HUES6 (cell line): ENCODE measurements at regions not wholly inside any gene's neighbourhood (a gene's known extent, or its start where the extent isn't known, plus 50 kb on each side); places are given as distances from the start of the nearest gene placed in this dataset.
"Not testable (repeated sequence)": the region's sequence is repeated elsewhere in the genome, so short reads cannot be mapped to it uniquely, and the experiment has no call there.

ENCODE experiments used
- H3K27ac ChIP-seq: 2 replicates; pipeline ENCODE4 v1.7.0; 2013; ENCODE audit warnings: low read depth, mild to moderate bottlenecking, low read length, inconsistent platforms
- H3K27me3 ChIP-seq: 2 replicates; pipeline ENCODE4 v1.6.1; 2013; ENCODE audit warnings: low read length; ENCODE audit not compliant: control insufficient read depth, insufficient read depth
- H3K36me3 ChIP-seq: 2 replicates; pipeline ENCODE4 v1.6.1; 2013; ENCODE audit warnings: low read length; ENCODE audit not compliant: control insufficient read depth, insufficient read depth
- H3K4me1 ChIP-seq: 2 replicates; pipeline ENCODE4 v1.6.1; 2013; ENCODE audit warnings: low read length; ENCODE audit not compliant: control insufficient read depth, insufficient read depth
- H3K4me3 ChIP-seq: 2 replicates; pipeline ENCODE4 v1.5.1; 2013; ENCODE audit warnings: low read depth, low read length
- H3K9ac ChIP-seq: one replicate; pipeline ENCODE4 v1.6.1; 2013; ENCODE audit warnings: mild to moderate bottlenecking, low read length
- H3K9me3 ChIP-seq: 2 replicates; pipeline ENCODE4 v1.6.1; 2013; ENCODE audit warnings: low read depth, low read length; ENCODE audit not compliant: control insufficient read depth, insufficient read depth

DNA sequence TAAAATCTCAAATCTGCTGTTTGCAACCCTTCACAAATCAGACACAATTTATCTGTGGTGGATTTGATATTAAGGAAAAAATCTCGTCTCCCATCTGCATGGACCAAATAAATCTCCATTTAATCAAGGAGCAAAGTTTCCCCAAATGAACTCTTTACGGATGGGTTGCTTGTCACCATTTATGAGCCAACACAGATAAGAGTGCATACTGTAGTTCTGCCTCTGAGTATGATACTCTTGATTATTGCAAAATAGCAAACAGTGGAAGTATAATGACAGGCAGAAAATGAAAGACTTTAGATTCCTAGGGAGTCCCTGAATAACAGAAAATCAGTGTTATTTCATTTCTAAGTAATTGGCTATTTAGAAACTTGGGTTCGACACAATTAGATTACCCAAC, 1395.9 kb downstream of the FAM181B start:
- Histone ChIP-seq H3K4me1 (no peaks in the 10 kb centered on the region), H3K9me3 (no peaks in the 10 kb centered on the region), H3K27me3 (no peaks in the 10 kb centered on the region), H3K9ac (no peak overlapping the region), H3K4me3 (no peak overlapping the region), H3K27ac (no peak overlapping the region), H3K36me3 (no peaks in the 10 kb centered on the region)

DNA sequence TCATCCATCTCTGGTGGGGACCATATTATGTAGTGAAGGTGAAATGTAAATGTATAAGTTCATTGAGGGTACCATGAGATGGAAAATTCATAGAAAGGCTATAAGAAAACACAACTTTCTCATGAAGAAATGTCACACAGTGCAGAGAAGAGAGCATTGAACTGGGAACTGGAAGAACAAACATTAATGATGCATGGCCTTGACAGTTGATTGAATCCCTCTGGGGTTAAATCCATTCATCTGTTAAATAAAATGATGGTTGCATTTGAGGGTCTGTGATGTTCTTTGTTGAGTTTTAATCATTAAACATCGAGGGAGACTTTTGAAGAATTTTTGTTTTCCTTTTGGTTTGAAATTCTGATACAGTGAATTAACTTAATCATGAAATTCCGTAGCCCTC, 1401.4 kb downstream of the FAM181B start:
- no peaks in the 10 kb centered on the region for H3K27me3 ChIP-seq
- no peaks in the 10 kb centered on the region for H3K36me3 ChIP-seq
- H3K9ac ChIP-seq: no peak overlapping the region
- no peaks in the 10 kb centered on the region for H3K4me1 ChIP-seq
- no peak overlapping the region for H3K27ac ChIP-seq
- H3K9me3 ChIP-seq: no peaks in the 10 kb centered on the region
- no peak overlapping the region for H3K4me3 ChIP-seq

- Histone ChIP-seq H3K9ac (no peak overlapping the region), H3K36me3 (no peaks in the 10 kb centered on the region), H3K27me3 (no peaks in the 10 kb centered on the region), H3K27ac (no peak overlapping the region), H3K4me1 (no peaks in the 10 kb centered on the region), H3K4me3 (no peak overlapping the region), H3K9me3 (no peaks in the 10 kb centered on the region)
These were observed 1401.9 kb downstream of the FAM181B start for GRCh38 chr11:81331611-81332235.

DNA sequence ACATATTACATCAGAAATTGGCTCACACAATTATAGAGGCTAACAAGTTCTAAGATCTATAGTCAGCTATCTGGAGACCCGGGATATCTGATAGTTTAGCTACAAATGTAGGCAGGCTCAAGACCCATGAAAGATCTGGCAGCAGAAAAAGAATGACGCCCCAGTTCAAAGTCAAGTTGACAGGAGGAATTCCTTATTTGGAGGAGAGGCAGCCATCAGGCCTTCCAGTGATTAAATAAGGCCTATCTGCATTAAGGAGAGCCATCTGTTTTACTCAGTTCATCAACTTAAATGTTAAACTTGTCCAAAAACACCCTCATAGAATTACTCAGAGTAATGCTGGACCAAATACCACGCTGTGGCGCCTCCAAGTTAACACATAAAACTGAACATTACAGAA, 1402.6 kb downstream of the FAM181B start:
- Histone ChIP-seq H3K4me3 (no peak overlapping the region), H3K27me3 (no peaks in the 10 kb centered on the region), H3K4me1 (no peaks in the 10 kb centered on the region), H3K27ac (no peak overlapping the region), H3K36me3 (no peaks in the 10 kb centered on the region), H3K9me3 (no peaks in the 10 kb centered on the region), H3K9ac (no peak overlapping the region)

- Histone ChIP-seq H3K27ac (no peak overlapping the region), H3K27me3 (no peaks in the 10 kb centered on the region), H3K9ac (no peak overlapping the region), H3K4me3 (no peak overlapping the region), H3K9me3 (no peaks in the 10 kb centered on the region), H3K36me3 (no peaks in the 10 kb centered on the region), H3K4me1 (no peaks in the 10 kb centered on the region; the same call in 1 of the 2 replicates)
These were observed 1430.5 kb downstream of the FAM181B start for GRCh38 chr11:81303038-81303664.

DNA sequence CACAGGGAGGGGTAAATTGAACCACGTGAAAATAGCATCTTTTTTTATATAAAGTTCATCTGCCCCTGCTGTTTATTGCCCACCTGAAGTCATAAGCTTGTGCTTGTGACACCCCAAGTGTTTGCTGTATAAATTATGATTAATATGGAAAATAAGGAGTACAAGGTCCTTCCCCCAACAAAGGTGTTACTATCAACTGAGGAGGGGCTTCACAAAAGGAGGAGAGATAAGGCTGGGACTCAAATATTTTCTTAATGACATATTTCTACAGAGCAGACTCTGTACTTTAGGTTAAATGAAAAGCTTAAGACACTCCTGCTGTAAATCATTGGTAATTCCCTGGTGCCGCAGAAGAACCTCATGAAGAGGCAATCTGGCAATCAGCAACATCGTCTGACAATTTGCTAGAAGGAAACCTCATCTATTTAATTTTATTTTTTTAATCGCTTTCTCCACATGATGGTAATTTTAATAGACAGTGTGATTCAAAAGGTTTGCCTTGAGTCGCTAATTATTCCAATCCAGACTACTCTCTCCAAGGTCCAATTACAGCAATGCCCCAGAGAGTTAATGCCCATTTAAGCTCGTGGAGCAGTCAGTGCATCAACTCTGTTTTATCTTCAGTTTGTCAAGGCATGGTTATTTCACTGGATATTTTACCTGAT, 1432.4 kb downstream of the FAM181B start:
- Histone ChIP-seq H3K9ac (no peak overlapping the region), H3K4me3 (no peak overlapping the region), H3K9me3 (no peaks in the 10 kb centered on the region), H3K36me3 (no peaks in the 10 kb centered on the region), H3K27ac (no peak overlapping the region), H3K27me3 (no peaks in the 10 kb centered on the region), H3K4me1 (no peaks in the 10 kb centered on the region; the same call in 1 of the 2 replicates)

DNA sequence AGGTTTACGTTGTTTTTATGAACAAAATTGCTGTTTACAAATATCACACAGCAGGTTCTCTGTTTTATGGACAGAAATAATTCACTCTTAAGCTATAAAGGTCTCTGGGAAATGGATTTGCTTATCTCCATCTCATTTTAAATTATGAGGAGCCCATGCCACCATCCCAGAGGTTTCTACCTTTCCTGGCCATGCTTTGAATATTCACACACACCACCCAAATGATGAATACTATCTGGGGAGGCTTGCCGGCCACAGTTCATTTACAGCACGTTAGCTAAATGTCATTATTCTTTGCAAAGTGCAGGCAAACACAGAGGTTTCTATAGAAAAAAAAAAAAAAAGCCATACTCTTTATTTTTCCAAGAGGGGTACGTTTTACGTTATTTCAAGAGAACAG, 1446.7 kb downstream of the FAM181B start:
- H3K4me3 ChIP-seq: no peak overlapping the region
- no peak overlapping the region for H3K9ac ChIP-seq
- H3K9me3 ChIP-seq: peaks cover 17% of the 10 kb centered on the region; the same call in 1 of the 2 replicates
- no peaks in the 10 kb centered on the region; the same call in 1 of the 2 replicates for H3K4me1 ChIP-seq
- H3K27me3 ChIP-seq: no peaks in the 10 kb centered on the region
- no peaks in the 10 kb centered on the region for H3K36me3 ChIP-seq
- no peak overlapping the region for H3K27ac ChIP-seq

GRCh38 chr11:81286550-81286949, 1447.1 kb downstream of the FAM181B start:
- Histone ChIP-seq H3K36me3 (no peaks in the 10 kb centered on the region), H3K27ac (no peak overlapping the region), H3K4me3 (no peak overlapping the region), H3K9ac (no peak overlapping the region), H3K27me3 (no peaks in the 10 kb centered on the region), H3K9me3 (peaks cover 17% of the 10 kb centered on the region; the same call in 1 of the 2 replicates), H3K4me1 (no peaks in the 10 kb centered on the region; the same call in 1 of the 2 replicates)

DNA sequence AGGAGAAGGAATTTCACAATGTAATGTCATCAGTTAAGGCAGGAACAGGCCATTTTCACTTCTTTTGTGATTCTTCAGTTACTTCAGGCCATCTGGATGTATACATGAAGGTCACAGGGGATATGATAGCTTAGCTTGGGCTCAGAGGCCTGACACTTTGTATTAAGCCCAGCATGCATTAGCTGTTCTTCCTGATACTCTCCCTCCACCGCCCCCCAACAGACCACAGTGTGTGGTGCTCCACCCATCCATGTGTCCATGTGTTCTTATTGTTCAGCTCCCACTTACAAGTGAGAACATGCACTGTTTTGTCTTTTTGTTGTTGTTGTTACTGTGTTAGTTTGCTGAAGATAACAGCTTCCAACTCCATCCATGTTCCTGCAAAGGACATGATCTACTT, 1453.4 kb downstream of the FAM181B start:
- H3K9me3 ChIP-seq: peaks cover 17% of the 10 kb centered on the region; the same call in 1 of the 2 replicates
- H3K4me1 ChIP-seq, H3K27ac ChIP-seq, H3K4me3 ChIP-seq, H3K9ac ChIP-seq, H3K36me3 ChIP-seq, H3K27me3 ChIP-seq: not testable (repeated sequence)

- peaks cover 9% of the 10 kb centered on the region; the same call in 1 of the 2 replicates for H3K9me3 ChIP-seq
- H3K4me3 ChIP-seq: no peak overlapping the region
- no peaks in the 10 kb centered on the region for H3K36me3 ChIP-seq
- no peaks in the 10 kb centered on the region for H3K27me3 ChIP-seq
- H3K27ac ChIP-seq: no peak overlapping the region; the same call in 1 of the 2 replicates
- H3K9ac ChIP-seq: no peak overlapping the region
- no peaks in the 10 kb centered on the region for H3K4me1 ChIP-seq
These were observed 1454.7 kb downstream of the FAM181B start for GRCh38 chr11:81278991-81279390.

GRCh38 chr11:81270686-81271085, 1463.0 kb downstream of the FAM181B start:
- H3K4me1 ChIP-seq: 0 out of 2 replicates have a peak, but pooled peaks cover 5% of the 10 kb centered on the region
- no peak overlapping the region for H3K4me3 ChIP-seq
- H3K27me3 ChIP-seq: no peaks in the 10 kb centered on the region
- H3K36me3 ChIP-seq: no peaks in the 10 kb centered on the region
- H3K9me3 ChIP-seq: no peaks in the 10 kb centered on the region
- no peak overlapping the region for H3K9ac ChIP-seq
- no peak overlapping the region for H3K27ac ChIP-seq
